Activated CD8-positive, alpha-beta memory T cell treated with anti-CD3 and anti-CD28 coated beads for 48 hours (primary cell): ENCODE measurements at regions not wholly inside any gene's neighbourhood (a gene's known extent, or its start where the extent isn't known, plus 50 kb on each side); places are given as distances from the start of the nearest gene placed in this dataset.
A peak's percentile ranks its signal among the peaks of the same experiment; 100 is the strongest.

Source experiments
- DNase-seq, 3 experiments: peaks; one replicate each; pipeline ENCODE4 v3.0.0-alpha.2; 2020; ENCODE audit warnings: low read depth in 2 of 3, low spot score in 2 of 3

DNA sequence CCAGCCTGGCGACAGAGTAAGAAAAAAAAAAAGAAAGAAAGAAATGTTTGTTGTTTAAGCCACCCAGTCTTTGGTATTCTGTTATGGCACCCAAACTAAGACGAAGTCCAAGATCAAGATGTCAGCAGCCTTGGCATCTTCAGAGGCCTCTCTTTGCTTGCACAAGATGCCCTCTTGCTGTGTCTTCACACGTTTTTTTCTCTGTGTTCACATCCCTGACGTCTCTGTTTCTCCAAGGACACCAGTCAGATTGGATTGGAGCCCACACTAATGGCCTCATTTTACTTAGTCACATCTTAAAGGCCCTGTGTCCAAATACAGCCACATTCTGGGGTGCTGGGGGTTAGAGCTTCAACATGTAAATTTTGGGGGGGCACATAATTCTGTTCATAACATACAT lies 380.9 kb downstream of the GJA1 start:
- no peak for DNase-seq

DNA sequence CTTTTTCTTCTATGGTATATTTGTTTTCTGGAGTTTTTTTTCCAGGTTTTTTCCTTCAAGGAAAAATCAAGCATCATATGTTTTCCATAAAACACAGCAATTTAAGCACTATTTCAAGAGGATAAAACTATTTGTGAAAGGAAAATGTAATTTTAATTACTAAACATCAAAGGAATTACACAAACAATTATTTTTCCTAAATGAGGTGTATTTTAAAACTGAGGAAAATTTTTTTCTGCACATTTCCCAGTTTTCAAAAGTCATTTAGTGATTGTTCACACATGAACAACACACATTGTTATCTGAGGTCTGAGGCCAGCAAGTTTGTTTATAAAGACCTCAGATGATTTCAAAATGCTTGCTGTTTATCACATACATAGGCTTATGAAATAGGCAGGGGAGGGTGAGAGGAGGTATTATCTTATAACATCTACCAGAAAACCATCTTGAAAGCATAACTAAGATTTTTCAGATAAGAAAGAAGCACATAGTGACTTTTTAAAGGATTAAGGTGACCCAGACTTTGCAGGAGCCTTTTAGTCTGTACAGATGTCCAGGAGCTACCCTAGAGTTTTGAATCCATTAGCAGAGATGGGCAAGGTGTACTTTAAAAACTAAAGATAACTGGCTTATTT lies 381.6 kb downstream of the GJA1 start:
- DNase-seq: no peak

DNA sequence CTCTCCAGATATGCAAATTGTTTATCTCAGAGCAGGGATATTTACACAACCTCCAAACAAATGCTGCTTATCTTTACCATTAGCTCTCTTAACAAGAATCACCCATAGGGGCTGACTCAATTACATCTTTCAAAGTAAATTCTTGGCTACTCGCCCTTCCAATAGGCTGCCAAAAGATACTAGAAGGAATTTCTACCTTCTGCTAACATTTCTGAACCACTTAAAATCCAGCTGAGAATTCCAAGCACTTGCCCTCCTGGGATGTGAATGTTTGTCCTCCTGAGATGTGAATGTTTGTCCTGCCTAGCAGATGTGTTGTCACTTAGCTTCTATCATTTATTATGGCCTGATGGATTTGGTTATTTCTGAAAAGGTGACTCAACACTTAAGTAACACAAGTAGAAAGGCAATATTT lies 388.0 kb downstream of the GJA1 start:
- DNase-seq: no peak

DNA sequence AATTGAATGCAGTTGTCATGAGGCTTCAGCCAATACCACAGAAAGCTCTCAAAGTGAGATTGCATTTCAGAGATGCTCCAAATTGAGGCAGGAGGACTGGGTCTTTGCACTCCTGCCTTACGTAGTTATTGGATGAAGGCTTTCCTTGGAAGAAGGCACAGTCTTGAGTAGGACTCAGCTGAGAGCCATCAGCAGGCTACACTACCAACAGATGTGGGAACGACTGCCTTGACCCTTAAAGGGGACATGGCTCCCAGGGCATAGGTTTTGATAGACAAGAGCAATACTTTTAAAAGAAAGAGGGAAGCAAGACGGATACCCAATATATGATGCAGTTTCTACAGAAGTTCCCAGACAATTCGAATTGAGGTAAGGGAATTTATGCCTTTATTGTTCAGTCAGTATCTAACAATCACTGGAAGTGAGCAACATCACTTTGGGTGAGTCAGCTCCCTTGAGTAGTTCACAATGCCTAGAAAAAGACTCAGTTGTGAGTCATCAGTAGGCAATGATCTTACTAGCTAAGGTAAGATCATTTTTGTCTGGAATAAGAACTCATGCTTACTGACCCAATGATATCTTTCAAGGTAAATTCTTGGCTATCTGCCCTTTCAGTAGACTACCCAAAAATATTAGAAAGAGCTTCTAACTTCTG lies 390.8 kb downstream of the GJA1 start:
- no peak for DNase-seq

DNA sequence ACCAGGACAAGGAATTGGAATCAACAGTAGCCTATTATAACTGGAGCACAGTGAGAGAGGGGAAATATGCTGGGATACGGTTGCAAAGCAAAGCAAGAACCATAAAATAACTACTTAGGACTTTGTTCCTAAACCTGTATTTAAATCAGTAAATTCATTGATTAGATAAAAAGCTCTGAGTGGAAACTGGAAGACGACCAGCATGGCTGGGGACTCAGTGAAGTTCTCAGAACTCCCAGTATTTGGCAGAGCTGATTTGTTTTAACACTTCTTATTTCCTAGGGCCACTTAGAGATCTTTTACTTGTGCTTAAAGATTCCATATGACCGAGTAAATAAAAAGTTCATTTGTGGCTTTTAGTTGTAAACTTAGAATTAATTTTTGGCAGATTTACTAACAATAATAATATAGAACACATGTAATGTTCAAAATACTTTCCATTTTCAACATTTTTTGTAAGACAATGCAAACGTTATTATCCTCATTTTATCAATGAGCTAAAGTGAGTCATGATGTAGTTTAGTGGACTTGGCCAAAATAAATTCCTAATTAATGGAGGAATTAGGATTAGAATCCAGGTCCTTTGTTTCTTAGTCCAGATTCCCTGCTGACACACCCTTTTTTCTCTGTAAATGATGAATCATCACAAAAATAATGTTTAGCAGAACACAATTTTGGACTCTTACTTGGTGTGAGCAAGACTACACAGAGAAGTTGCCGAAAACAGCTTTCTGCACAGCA lies 392.9 kb downstream of the GJA1 start:
- DNase-seq: no peak

DNA sequence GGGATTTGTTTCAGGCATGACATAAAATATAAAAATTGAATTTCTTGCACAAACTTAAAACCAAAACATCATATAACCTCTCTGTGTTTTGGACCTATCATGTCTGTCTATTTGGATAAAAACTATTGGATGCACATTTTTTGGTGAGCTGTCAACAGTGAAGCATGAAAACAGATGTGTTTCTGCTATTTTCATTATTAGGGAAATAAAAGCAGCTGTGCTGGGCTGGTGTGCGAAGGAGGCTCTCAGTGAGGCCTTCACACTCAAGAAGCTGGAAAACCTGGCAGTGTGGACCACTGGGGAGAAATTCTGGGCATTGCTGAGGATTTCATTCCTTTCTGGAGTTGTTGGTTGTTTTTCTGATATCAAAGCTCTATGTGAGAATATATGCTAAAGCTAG lies 395.3 kb downstream of the GJA1 start:
- no peak for DNase-seq

DNA sequence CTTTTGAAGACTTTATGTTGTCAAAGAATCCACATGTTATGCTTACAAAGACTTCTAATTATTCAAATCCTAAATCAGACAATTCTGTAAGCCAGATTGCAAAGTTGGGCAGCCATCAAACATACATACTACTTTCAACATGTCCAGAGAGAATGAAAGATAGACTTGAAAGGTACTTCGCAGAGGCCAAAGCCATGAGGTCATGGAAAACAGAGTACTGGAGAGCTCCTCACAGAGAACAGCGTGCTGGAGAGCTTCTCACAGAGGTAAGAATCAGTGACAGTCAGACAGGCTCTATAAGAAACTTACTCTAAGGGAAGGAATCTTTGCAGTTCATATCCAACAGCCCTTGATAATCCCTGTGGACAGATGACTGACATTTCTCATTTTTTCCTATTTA lies 400.2 kb downstream of the GJA1 start:
- no peak for DNase-seq

DNA sequence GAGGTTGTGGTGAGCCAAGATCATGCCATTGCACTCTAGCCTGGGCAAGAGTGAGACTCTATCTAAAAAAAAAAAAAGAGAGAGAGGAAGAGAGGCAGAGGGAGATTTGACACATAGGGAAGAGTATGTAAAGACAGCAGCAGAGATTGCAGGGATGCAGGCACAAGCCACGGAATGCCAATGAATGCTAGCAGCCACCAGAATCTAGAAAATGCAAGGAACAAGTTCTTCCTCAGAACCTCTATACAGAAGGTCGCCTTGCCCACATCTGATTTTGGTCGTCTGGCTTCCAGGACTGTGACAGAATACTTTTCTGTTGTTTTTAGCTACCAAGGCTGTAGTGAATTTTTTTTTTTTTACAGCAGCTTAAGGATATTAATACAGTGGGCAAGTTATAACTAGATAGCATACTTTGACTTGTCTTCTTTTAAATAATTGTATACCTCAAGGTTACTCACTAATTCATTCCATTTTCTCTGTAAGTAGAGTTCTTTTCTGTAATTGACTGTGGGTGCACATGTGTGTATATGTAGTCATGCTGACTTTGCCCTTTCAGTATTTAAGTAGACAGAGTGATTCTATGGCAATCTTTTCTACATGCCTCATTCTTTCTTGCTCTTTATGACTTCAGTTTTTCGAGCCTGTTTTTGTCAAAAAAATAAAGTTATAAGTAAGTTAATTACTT lies 402.2 kb downstream of the GJA1 start:
- DNase-seq: no peak

DNA sequence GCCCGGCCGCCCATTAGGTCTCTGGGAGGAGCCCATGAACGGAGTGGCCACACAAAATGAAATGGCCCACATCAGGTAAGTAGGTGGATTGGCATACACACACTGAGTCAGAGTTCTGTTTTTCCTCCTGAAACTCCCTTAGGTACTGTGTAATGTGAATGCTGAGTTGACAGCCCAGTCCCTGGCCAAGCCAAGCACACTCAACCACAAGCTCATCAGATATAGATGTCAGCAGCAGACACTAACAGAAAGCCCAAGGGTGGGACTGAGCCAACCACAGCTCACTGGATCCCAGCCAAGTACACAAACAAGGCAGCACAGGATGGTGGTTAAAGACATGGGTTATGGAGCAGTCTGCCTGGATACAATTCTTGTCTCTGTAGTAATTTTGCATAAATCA lies 403.4 kb downstream of the GJA1 start:
- no peak for DNase-seq

DNA sequence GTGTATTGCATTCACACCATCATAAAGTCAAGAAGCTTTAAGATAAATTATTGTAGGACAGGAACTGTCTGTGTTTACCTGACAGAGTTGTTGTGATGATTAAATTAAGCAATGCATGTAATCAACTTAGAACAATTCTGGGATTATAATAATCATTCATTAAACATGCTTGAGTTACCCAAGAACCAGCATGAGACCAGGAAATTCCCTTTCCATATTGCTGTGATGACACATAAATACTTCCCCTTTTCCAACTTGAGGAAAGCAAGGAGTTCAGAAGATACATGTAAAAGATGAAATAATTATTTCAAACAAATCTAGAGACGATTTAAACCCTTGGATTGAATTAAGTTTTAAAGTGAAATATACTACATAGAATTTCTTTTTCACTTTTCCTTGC lies 404.4 kb downstream of the GJA1 start:
- DNase-seq: no peak

DNA sequence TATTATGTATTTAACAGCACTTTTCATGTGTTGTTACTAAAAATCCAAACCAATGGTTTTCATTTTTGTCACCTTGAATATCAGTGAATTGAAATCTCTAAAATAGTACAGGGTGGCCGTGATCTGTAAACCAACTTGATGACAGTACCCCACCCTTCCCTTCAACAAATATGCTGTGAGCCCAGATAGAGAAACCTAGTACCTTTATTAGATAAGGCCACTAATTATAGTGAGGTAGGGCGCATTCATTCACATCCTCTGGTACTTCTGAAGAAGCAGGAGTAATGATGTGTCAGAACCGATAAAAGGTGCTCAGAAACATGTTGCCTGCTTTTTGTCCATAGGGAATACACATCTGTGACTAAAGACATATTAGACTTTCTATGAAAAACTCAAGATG lies 409.5 kb downstream of the GJA1 start:
- DNase-seq: no peak

DNA sequence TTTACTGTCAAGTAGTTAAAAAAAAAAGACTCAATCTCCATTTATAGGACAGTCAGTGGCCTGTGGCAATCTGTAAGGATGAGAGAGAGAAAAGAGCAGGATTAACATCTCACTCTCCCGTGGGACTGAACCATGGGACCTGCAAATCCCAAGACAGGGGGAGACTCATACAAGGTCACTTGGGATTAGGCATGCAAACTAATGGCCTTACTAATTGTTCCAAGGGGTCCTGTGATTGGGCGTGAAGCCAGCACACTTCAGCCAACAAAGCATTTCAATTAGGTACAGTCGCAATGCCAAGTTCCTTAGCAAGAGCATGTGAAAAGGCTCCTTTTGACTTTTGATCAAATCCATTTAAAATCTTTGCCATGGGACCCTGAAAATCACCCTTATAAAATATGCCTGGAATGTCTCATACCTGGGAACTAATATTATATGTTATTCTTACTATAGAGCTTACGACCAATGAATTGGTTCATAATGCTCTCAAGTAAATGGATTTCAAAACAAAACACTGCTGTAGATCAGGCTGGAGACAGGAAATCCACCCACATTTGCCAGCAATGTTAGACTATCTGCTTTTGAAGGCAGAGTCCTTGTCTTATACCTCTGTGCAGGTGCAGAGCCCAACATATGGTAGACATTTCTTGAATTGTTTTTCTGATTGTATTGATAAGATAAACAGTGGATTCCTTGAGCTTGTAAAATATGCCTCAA lies 412.5 kb downstream of the GJA1 start:
- no peak for DNase-seq

DNA sequence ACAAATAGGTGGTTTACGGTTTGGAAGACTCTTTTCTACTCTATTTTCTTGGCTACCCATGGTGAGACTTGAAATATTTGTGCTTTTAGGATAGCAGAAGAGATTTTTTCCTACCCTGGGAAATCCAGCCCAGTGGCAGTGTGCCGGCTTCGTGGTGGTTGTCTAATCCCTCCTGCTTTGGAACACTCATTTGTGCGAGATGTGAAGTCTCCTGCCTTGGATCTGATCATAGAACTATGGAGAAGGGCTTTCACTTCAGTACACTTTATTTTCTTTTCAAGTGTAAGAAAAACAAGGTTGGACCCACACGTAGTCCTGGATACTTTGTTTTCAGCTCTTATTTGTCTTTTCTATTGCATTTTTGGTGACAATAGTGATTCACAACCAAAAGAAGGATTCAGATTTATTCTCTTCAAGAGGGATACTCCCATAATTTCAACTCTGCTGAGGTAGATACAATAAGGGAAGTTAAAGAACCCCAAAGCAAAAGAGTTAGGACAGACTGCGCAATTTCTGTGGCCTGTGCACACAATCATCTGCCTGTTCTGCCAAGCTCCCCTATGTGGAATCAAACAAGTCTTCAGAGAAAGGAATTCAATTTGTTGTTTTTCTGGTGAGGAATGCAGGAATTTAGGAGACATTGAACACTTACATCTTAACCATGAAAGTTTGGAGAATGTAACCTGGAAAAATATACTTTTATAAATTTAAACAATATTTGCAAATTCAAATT lies 413.2 kb downstream of the GJA1 start:
- no peak for DNase-seq

DNA sequence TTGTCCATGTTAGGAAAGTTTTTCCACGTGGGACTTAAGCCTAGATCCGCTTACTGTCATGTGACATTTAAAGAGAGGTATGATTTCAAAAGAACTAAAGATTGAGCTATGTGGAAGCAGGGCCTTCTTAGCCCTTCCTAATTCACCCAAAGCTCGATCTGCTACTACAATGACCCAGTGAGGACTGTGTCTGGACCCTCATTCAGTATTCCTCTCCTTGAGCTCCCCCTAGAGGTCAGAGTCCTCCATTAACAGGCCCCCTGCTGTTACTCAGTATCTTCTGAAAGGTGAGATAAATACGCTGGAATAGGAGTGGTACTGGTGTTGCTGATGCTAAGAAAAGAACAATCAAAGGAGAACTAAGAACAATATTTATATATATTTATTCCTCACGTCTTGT lies 414.0 kb downstream of the GJA1 start:
- peak in 1 of 3 experiments; percentile 5 for DNase-seq

DNA sequence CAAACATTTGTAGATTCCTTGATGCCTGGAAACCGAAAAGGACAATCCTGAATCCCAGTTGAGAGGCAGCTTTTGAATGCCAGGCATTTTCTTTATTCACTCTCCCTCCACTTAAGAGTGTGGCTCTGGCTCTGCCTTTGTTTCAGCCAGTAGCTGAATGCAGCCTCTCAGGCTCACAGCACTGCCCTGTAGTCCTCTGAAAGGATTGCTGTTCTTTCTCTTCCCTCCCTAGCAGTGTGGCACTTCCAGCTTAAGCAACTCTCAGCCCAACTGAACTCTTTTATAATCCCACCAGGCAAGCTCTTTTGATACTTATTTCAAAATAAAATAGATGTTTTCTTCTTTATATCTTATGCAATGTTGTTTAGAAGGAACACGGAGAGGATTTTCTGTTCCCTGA lies 415.6 kb downstream of the GJA1 start:
- DNase-seq: no peak

DNA sequence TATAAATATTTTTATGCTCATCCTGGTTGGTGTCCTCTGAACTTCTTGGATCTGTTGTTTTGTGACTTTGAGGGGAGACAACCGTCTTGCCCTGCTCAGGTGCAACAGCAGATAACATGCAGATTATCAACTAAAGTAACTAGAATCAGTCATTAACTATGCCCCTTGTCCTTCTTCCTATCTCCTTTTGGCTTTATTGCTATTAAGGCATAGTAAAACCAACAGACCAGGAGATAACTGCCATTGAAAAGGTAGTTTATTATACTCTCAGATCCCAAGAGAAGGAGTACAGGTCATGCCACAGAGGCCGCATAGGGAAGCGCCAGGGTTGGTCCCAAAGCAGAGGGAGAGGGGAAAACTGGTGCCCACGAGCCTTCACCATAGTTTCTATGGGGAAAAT lies 418.2 kb downstream of the GJA1 start:
- DNase-seq: no peak

DNA sequence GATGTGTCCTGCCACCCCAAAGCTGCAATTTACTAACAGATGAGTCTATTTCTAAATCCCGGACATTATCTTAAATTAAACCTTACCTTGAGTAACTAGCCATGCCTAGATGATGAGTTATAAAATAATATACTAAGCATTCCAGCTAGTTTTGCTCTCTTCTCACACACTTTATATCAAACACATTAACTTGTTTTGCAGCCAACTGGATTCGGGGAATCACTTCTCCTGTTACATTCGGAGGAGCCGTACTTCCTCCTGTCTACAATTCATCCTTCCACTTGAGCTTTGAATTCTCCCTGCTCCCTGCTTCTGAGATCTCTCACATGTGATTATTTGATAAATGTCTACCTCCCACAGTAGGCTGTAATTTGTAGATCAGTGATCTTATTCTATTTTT lies 420.1 kb downstream of the GJA1 start:
- DNase-seq: no peak

DNA sequence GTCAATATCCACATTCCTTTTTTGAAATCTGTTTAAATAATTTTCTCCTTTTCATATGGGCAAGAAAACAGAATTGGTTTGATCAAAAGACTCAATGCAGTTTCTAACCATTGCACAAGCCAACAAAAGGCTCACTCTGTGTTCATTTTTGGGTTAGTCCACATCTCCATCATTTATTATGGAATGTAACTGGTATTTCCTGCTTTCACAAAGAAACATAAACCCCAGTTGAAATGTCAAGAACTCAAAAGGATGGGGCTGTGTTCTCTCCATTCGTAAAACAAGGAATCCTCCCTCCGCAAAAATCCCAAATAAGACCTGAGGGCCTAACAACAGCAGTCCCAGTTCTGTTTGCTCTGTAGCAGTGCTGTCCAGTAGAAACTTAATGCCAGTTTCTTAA lies 420.9 kb downstream of the GJA1 start:
- DNase-seq: no peak

DNA sequence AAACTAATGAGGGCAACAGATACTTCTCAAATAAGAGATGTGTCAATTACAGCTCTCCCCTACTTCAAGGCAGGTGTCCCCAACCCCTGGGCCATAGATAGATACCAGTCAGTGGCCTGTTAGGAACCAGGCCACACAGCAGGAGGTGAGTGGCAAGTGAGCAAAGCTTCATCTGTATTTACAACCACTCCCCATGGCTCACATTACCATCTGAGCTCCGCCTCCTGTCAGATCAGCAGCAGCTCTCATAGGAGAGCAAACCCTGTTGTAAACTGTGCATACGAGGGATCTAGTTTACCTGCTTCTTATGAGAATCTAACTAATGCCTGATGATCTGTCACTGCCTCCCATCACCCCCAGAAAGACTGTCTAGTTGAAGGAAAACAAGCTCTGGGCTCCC lies 422.1 kb downstream of the GJA1 start:
- no peak for DNase-seq

DNA sequence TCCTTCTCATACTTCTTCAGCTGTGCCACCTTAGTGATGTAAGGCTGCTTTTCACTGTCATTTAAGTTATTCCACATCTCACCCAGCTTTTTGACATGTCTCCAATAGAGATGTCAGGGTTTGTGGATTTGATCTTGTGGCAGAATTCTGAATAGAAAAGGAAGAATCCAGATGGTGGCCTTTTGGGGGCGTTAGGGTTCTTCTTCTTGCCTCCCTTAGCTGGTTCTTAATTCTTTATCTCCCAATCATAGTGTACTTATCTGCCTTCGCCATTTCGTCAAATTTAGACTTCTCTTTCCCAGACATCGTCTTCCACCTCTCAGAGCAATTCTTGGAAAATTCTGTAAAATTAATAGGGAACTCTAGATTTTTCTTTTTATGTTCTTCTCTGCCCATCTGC lies 422.9 kb downstream of the GJA1 start:
- DNase-seq: no peak

DNA sequence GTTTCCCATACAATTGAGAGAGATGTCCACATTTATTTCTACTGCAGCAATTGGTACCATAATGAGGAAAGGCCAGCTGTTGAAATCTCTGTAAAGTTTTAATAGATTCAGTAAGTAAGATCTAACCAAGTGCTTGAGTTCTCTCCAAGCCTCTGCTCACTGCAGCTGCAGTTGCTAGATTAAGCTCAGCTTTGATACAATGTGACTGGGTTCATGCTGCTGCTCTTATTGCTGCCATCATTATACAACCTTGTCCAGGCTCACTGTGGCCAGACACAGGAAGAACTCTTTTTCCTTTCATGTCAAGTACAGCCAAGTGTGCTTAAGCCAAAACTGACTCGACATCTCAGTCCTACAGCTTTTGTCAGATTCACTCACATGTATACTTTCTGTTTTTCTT lies 423.5 kb downstream of the GJA1 start:
- DNase-seq: no peak
